ES-I3 (cell line): ENCODE measurements at regions not wholly inside any gene's neighbourhood (a gene's known extent, or its start where the extent isn't known, plus 50 kb on each side); places are given as distances from the start of the nearest gene placed in this dataset.

ENCODE experiments used
- H3K36me3 ChIP-seq: 2 replicates; pipeline ENCODE4 v1.6.1; 2013; ENCODE audit warnings: mild to moderate bottlenecking, low read length, control low read depth, moderate library complexity; ENCODE audit not compliant: insufficient read depth
- H3K4me1 ChIP-seq: 2 replicates; pipeline ENCODE4 v1.6.1; 2013; ENCODE audit warnings: mild to moderate bottlenecking, control low read depth, low read length; ENCODE audit not compliant: insufficient read depth
- H3K9ac ChIP-seq: 2 replicates; pipeline ENCODE4 v1.6.1; 2013; ENCODE audit warnings: low read depth, mild to moderate bottlenecking, low read length, moderate library complexity
- H3K9me3 ChIP-seq: 2 replicates; pipeline ENCODE4 v1.6.1; 2013; ENCODE audit warnings: mild to moderate bottlenecking, low read length, moderate library complexity; ENCODE audit not compliant: control insufficient read depth, insufficient read depth

GRCh38 chr6:141443032-141443431 is 689.7 kb upstream of the GJE1 start:
- Histone ChIP-seq H3K36me3 (no peaks in the 10 kb centered on the region), H3K9me3 (0 out of 2 replicates have a peak, but pooled peaks cover 2% of the 10 kb centered on the region), H3K4me1 (no peaks in the 10 kb centered on the region), H3K9ac (no peak overlapping the region)

GRCh38 chr6:141439513-141439912 is 693.2 kb upstream of the GJE1 start:
- Histone ChIP-seq H3K4me1 (no peaks in the 10 kb centered on the region), H3K36me3 (no peaks in the 10 kb centered on the region), H3K9ac (no peak overlapping the region), H3K9me3 (0 out of 2 replicates have a peak, but pooled peaks cover 2% of the 10 kb centered on the region)

- Histone ChIP-seq H3K36me3 (no peaks in the 10 kb centered on the region), H3K4me1 (no peaks in the 10 kb centered on the region)
Measured at GRCh38 chr6:141437685-141438084, 695.0 kb upstream of the GJE1 start.

GRCh38 chr6:141437011-141437410 is 695.7 kb upstream of the GJE1 start:
- Histone ChIP-seq H3K9ac (no peak overlapping the region), H3K9me3 (0 out of 2 replicates have a peak, but pooled peaks cover 2% of the 10 kb centered on the region), H3K4me1 (no peaks in the 10 kb centered on the region), H3K36me3 (no peaks in the 10 kb centered on the region)

More at GRCh38 chr6:141437685-141438084, 695.0 kb upstream of the GJE1 start:
- H3K9ac ChIP-seq = no peak overlapping the region
- H3K9me3 ChIP-seq = 0 out of 2 replicates have a peak, but pooled peaks cover 2% of the 10 kb centered on the region

- Histone ChIP-seq H3K9ac (no peak overlapping the region), H3K9me3 (no peaks in the 10 kb centered on the region), H3K4me1 (no peaks in the 10 kb centered on the region), H3K36me3 (no peaks in the 10 kb centered on the region)
Measured at GRCh38 chr6:141426400-141426980, 706.2 kb upstream of the GJE1 start.

- no peaks in the 10 kb centered on the region for H3K4me1 ChIP-seq
- no peaks in the 10 kb centered on the region for H3K9me3 ChIP-seq
- H3K9ac ChIP-seq = no peak overlapping the region
- no peaks in the 10 kb centered on the region for H3K36me3 ChIP-seq
Measured at GRCh38 chr6:141421378-141421777, 711.3 kb upstream of the GJE1 start.

GRCh38 chr6:141418076-141418475 is 714.6 kb upstream of the GJE1 start:
- Histone ChIP-seq H3K36me3 (no peaks in the 10 kb centered on the region), H3K9ac (no peak overlapping the region)

GRCh38 chr6:141415896-141416295 is 716.8 kb upstream of the GJE1 start:
- Histone ChIP-seq H3K9me3 (no peaks in the 10 kb centered on the region), H3K4me1 (no peaks in the 10 kb centered on the region), H3K36me3 (no peaks in the 10 kb centered on the region), H3K9ac (no peak overlapping the region)

More at GRCh38 chr6:141418076-141418475, 714.6 kb upstream of the GJE1 start:
- H3K4me1 ChIP-seq = no peaks in the 10 kb centered on the region
- no peaks in the 10 kb centered on the region for H3K9me3 ChIP-seq

GRCh38 chr6:141413196-141413595 is 719.5 kb upstream of the GJE1 start:
- H3K9ac ChIP-seq = no peak overlapping the region

GRCh38 chr6:141406761-141407160 is 726.0 kb upstream of the GJE1 start:
- H3K4me1 ChIP-seq = no peaks in the 10 kb centered on the region
- peaks cover 19% of the 10 kb centered on the region for H3K9me3 ChIP-seq
- no peaks in the 10 kb centered on the region for H3K36me3 ChIP-seq
- no peak overlapping the region for H3K9ac ChIP-seq

More at GRCh38 chr6:141413196-141413595, 719.5 kb upstream of the GJE1 start:
- peaks cover 14% of the 10 kb centered on the region for H3K9me3 ChIP-seq
- no peaks in the 10 kb centered on the region for H3K36me3 ChIP-seq
- no peaks in the 10 kb centered on the region for H3K4me1 ChIP-seq

GRCh38 chr6:141403827-141404226 is 728.9 kb upstream of the GJE1 start:
- Histone ChIP-seq H3K9ac (no peak overlapping the region), H3K9me3 (peaks cover 11% of the 10 kb centered on the region; the same call in 1 of the 2 replicates), H3K4me1 (no peaks in the 10 kb centered on the region), H3K36me3 (no peaks in the 10 kb centered on the region)

- Histone ChIP-seq H3K9me3 (peaks cover 4% of the 10 kb centered on the region; the same call in 1 of the 2 replicates), H3K4me1 (no peaks in the 10 kb centered on the region), H3K36me3 (no peaks in the 10 kb centered on the region), H3K9ac (no peak overlapping the region)
Measured at GRCh38 chr6:141403103-141403502, 729.6 kb upstream of the GJE1 start.

- Histone ChIP-seq H3K9me3 (peaks cover 2% of the 10 kb centered on the region; the same call in 1 of the 2 replicates), H3K9ac (no peak overlapping the region), H3K36me3 (no peaks in the 10 kb centered on the region), H3K4me1 (no peaks in the 10 kb centered on the region)
Measured at GRCh38 chr6:141402489-141402888, 730.2 kb upstream of the GJE1 start.

- no peaks in the 10 kb centered on the region for H3K36me3 ChIP-seq
- H3K9me3 ChIP-seq = peaks cover 2% of the 10 kb centered on the region; the same call in 1 of the 2 replicates
- H3K9ac ChIP-seq = no peak overlapping the region
- H3K4me1 ChIP-seq = no peaks in the 10 kb centered on the region
Measured at GRCh38 chr6:141401851-141402250, 730.9 kb upstream of the GJE1 start.

GRCh38 chr6:141401168-141401567 is 731.6 kb upstream of the GJE1 start:
- no peak overlapping the region for H3K9ac ChIP-seq
- no peaks in the 10 kb centered on the region for H3K4me1 ChIP-seq
- peaks cover 1% of the 10 kb centered on the region; the same call in 1 of the 2 replicates for H3K9me3 ChIP-seq
- H3K36me3 ChIP-seq = no peaks in the 10 kb centered on the region
